LNCaP clone FGC (cell line): ENCODE measurements at regions not wholly inside any gene's neighbourhood (a gene's known extent, or its start where the extent isn't known, plus 50 kb on each side); places are given as distances from the start of the nearest gene placed in this dataset.

Experiments
- DNase-seq: peaks from one replicate; pipeline ENCODE4 v3.0.0-alpha.2; 2011; ENCODE audit warnings: low read depth
- H3K4me3 ChIP-seq: 2 replicates; pipeline ENCODE4 v1.5.1; 2011; ENCODE audit warnings: mild to moderate bottlenecking, low read depth, low read length, control low read depth
- CTCF ChIP-seq: IDR thresholded peaks from 2 replicates; pipeline ENCODE4 v1.5.1; 2012; ENCODE audit warnings: mild to moderate bottlenecking; ENCODE audit not compliant: control insufficient read depth, insufficient read depth; ENCODE audit errors: extremely low read depth

GRCh38 chr6:168216751-168217191, 102.8 kb downstream of the DACT2 start:
- DNase-seq: no peak
- H3K4me3 ChIP-seq: no peak overlapping the region
- no peak for TF ChIP-seq CTCF

- no peak overlapping the region for H3K4me3 ChIP-seq
- no peak for TF ChIP-seq CTCF
- DNase-seq: no peak
Observed at GRCh38 chr6:168216117-168216516, 103.5 kb downstream of the DACT2 start.

GRCh38 chr6:168215121-168215808, 104.3 kb downstream of the DACT2 start:
- DNase-seq: no peak
- no peak overlapping the region for H3K4me3 ChIP-seq
- no peak for TF ChIP-seq CTCF

DNA sequence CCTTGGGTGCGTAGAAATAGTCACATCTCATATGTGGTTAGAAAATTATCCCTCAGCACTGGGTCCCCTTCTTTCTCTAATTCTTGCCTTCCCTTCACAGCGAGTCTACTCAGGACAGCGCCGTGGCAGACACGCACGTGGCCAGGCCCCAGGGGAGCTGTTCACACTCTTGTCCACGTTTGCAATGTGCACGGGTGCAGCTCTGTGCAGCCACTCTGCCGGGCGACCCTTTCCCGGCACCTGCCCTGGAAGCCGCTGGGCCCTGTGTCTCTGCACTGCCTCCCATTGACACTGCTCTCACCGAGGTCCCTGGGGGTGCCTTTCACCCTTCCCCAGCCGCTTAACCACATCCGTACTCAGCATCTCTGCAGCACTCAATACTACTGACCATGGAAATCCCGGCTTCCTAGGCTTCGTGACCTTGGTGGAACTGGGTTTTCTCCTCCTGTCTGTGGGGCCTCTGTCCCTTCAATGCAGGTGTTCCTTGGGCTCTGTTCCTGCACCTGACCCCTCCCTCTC, 104.9 kb downstream of the DACT2 start:
- H3K4me3 ChIP-seq: no peak overlapping the region
- DNase-seq: no peak
- TF ChIP-seq CTCF: no peak

DNA sequence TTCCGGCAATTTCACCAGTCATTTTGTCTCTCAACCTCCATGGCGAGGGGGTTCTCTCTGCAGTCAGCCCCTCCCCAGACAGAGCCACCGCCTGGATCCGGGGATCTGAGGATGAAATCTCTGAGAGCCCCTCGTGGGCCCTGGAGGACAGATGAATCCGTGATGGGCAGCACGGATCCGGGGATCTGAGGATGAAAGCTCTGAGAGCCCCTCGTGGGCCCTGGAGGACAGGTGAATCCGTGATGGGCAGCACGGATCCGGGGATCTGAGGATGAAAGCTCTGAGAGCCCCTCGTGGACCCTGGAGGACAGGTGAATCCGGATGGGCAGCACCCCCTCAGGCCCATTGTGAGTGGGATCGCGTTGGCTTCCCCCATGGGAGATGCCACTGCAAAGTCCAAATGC, 106.5 kb downstream of the DACT2 start:
- no peak overlapping the region for H3K4me3 ChIP-seq
- no peak for TF ChIP-seq CTCF
- DNase-seq: no peak

- TF ChIP-seq CTCF: no peak
- no peak for DNase-seq
Observed at GRCh38 chr6:168212362-168212761, 107.2 kb downstream of the DACT2 start.

DNA sequence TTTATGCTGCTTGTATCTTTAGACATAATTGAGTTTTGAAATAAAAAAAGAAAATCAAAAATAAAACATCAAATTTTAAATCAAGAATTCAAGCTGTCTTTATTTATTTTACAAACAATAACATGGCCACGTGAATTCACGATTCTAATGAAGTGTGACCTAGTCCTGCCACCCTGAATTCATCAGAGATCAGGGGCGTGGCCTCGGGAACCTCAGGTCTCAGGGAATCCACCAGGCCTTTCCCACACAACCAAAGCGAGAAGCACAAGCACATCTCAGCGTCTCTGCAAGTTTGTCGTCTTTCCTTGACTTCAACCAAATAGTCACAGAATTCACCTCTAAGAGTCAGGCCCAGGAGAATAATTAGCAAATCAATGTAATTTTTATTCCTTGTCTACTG, 107.9 kb downstream of the DACT2 start:
- no peak for DNase-seq
- no peak overlapping the region for H3K4me3 ChIP-seq
- TF ChIP-seq CTCF: no peak

More at GRCh38 chr6:168212362-168212761, 107.2 kb downstream of the DACT2 start:
- no peak overlapping the region for H3K4me3 ChIP-seq
